Esophagus mucosa (tissue), 1 donor: ENCODE measurements at regions not wholly inside any gene's neighbourhood (a gene's known extent, or its start where the extent isn't known, plus 50 kb on each side); places are given as distances from the start of the nearest gene placed in this dataset.

Source experiments
- ATAC-seq: fragments of 200-7000 bp; cut with Tn5 transposase; one replicate; pipeline ENCODE4 v1.9.1; 2020
- donor health status: DM: yes; HTN: yes; CAD: no.

DNA sequence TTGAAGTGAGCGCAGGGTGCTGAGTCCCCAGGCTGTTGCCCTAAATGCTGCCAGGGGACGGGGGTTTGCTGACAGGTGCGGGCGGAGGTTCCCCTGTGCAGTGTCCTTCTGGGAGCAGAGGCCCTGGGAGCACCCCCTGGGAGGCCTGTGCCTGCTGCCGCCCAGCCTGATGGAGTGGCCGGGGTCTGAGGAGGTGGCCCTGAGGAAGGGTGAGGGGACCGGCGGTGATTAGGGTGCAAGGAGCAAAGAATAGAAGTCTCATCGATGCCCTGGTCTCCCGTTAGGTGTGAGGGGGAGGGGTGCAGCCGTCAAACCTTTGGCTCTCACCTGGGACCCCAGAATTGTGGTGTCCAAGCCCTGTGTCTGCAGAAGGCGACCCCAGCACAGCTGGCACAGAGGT lies 1294.7 kb downstream of the BRD1 start:
- ATAC-seq = no peak

DNA sequence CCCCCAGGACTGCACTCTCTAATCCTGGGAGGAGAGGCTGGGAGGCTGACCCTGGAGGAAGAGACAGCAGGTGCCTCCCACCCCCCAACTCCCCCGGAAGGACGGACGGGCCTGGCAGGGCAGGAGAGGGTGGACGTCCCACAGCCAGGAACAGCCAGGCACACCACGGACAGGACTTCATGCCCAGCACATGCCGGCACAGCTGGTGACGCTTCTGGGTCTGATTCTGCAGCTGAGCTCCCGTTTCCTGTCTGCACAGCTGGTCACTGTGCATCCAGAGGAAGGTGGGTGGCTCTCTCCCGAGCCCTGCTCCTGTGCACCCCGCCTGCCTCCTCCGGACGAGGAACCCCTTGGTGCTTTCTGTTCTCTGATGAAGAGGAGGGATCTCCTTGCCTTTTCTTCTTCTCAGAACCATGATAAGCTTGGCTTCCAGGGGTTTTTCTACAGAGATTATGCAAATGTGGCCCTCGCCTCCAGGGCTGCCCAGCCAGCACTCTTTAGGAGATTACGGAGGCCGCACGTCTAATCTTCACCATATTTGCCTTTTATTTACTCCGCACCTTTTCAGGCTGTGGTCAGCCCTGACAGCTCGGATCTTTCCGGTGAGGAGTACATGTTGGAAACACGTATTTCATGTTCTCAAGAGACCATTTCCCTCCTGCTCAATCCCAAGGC lies 1295.8 kb downstream of the BRD1 start:
- ATAC-seq = no peak

DNA sequence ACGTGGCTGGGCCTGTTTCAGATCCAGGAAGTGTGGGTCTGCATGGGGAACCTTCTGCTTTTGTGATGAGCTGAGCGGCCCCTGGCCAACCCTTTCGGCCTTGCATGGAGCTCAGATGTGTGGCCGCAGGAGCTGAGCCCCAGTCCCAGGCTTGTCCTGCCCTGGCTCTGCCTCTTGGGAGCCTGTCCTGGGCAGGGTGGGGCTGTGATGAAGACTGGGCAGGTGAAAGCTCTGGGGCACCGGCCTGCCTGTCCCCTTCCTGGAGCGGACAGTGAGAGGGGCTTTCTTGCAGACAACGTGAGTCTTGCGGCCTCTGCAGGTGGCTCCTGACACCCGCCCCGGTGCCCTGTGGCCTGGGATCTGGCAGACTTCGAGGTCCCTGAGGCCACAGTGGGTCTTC lies 1296.6 kb downstream of the BRD1 start:
- ATAC-seq = no peak

DNA sequence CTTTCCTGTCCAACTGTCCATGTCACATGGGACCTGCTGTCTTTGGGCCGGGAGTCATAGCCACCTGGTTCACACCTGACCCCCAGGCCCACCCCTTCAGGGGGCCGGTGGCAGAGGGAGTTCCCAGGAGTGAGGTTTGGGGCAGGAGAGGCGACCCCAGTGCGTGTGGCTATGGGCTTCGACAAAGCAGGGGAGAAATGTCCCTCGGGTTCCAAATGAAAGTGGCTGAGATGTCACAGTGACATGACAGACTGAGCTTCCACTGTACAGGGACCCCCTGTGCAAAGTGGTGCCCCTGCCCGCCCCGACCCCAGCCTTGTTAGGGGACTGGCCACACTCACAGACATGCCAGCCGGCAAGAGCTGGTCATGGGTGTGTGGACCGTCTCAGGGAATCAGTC lies 1297.0 kb downstream of the BRD1 start:
- no peak for ATAC-seq

DNA sequence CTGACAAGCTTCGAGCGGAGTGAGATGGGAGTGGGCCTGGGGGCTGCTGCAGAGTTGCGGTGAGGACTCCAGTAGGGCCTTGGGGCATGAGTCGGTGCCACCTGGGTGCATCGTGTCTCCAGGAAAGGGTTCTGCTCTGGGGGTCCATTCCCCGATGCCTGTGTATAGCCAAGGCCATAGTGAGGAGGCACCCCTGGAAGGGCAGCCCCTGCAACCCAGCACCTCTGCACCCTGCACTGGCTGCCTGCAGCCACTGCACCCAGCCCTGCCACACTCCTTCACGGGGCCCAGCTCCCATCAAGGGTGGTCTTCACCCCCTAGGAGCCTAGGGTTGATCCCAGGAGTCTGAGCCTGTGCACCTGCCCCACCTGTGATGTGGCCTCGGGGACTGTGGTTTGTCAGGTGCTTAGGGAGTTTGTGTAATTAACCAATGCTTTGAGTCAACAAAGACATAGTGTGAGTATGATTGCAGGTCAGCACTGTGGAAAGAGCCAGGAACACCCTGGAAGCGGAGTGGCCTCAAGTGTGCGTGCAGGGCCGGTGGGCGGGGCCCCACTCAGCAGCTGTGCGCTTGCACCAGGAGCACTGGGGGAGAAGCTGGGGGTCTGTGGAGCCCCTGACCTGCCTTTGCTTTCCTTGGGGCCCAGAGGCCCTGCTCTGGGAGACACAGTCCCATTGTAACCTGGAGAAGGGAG lies 1299.3 kb downstream of the BRD1 start:
- ATAC-seq = no peak

DNA sequence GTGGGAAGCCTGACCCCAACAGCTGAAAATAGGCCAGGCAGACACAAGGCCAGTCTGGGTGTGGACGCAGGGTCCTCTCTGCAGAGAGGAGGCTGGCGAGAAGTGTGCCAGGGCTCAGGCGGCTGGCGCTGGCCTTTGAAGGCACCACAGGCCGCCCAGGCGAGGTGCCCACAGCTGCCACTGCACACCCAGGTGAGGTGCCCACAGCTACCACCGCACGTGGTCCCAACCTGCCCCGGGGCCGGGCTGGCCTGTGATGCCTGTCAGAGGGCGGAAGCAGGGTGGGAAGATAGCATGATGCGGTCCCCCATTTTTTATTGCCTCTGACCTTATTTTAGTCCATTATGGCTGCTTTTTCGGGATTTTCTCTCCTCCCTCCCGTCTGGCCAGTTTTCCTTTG lies 1303.9 kb downstream of the BRD1 start:
- no peak for ATAC-seq

DNA sequence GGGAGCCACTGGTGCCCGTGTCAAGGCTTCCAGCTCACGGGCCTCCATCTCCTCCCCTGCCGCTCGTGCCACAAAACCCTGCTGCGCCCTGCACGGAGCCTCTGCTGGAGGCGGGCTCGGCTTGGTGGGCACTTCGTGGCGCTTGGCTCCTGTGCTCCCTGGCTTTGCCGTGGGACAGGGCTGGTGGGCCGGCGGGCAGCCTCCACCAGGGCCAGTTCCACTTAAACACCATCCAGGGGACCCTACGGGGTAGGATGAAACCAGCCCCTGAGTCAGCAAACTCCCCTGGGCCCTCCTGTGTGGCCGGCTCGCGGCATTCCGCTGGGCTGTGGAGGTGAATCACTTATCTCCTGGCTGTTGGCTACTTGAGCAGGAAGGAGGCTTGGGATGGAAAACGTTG lies 1304.6 kb downstream of the BRD1 start:
- no peak for ATAC-seq

DNA sequence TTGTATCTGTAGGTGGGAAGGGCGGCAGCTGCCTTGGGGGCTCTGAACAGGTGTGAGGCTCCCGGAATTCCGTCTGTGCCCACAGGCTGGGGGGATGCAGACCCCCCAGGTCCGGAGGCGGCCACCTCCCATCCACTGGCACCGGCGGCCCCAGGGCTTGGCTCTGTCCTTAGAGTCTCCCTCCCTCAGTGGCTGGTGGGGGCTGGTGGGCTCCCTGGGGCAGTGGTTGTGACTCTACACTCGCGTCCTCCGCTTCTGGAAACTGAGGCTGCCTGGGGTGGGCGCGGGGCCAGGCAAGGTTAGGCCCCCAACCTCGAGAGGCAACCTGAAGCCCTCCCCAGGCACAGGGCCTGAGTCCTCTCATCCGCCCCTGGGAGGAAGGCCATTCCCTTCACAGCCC lies 1305.4 kb downstream of the BRD1 start:
- no peak for ATAC-seq

DNA sequence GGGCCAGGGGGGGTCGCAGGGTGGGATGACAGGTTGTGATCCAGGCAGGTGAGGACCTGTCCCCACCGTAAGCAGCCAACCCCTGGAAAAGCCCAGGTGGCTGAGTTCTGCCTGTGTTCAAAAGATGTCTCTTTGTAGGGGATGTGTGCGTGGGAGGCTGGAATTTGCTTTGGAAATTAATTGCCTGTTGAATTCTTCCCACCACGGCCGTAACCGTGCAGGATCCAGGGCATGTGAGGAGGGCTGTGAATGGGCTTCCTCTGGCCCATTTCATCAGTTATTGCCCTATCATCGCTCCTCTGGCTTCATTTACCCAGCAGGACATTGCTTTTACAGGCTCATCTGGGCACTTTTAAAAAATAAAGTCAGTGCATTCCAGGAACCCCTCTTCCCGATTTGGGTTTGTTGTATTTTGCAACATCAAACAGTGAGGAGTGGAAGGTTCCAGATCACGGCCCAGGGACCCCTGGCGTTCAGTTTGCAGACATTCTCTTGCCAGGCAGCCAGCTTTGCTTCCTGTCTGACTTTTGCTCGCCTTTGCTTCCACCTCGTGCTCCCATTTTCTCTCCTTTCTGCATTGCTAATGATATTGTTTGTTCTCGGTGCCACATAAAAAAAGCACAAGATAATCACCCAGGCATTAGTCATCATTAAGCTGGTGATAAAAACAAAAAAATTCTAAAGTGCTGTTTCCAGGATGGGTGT lies 1306.6 kb downstream of the BRD1 start:
- ATAC-seq = no peak

DNA sequence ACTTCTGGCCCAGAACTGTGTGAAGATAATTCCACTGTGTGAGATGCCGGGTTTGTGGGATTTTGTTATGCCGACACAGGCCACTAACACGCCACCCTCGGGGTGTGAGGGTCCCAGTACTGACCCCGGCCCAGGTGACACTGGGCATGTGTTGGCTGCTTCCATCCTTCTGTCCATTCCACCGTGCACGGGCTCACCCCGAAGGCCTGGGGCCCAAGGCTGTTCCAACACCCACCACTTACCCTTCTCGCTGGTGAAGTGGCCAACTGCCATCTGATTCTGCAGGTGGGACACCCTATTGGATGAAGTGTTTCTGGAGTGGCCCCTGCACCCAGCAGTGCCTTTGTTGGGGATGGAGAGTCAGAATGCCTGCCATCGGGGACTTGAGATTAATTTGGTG lies 1307.5 kb downstream of the BRD1 start:
- no peak for ATAC-seq

DNA sequence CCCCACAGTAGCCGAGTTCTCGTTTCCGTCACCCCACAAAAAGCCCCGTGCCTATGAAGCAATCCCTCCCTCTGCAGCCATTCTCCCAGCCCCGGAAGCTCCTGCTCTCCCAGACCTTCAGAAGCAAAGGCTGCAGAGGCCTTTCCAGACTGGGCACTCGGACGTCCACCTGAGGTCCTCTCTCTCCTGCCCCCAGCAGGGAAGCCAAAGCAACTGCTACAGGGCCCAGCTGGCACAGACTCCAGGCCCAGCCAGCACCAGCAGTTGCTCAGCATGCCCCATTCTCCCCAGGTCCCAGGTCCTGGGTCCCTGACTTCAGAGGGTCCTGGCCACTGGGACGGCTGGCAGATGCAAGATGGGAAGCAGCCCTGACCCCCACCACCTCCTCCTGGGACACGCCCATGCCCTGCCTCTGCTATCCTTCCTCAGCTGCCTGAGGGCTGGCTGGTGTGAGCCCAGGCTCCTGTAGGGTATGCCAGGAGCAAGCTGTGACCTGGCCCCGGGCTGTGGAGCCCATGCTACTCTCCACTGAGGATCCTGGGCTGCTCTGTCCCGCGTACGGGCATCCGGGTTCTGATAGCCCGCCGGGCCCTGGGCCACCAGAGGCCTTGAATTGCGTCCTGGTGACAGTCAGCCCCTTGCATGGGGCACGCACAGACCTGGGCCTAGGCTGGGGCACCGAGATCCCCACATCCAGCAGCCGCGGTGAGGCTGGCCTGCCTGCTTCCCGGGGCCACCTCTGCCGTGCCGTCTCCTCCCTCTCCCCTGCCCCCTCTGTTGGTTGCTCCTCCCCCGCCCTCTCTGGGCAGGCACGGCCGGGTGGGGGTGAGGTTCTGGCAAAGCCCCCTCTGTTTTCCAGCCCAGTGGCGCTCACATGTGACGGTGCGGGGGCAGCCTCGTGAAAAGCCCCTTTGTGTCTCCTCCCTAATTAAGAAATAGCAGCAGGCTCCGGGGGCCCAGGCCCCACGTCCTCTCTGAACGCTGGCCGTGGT lies 1310.3 kb downstream of the BRD1 start:
- ATAC-seq = no peak

DNA sequence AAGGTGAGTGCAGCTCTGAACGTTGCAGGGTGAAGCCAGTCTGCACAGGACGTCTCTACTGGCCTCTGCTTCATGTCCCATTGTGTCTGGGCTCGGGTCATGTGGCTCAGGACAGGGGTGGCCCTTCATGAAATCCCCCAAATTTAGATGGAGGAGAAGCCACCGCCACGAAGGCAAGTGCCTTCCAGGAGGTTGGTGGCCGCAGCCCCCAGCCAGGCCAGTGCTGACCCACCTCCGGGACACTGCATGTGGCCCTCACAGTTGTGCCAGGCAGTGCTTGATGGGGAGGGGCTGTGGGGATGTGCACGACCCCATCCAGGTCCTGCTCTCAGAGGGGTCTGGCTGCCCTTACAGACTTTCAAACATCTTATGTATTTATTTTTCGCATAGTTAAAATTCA lies 1311.1 kb downstream of the BRD1 start:
- no peak for ATAC-seq

DNA sequence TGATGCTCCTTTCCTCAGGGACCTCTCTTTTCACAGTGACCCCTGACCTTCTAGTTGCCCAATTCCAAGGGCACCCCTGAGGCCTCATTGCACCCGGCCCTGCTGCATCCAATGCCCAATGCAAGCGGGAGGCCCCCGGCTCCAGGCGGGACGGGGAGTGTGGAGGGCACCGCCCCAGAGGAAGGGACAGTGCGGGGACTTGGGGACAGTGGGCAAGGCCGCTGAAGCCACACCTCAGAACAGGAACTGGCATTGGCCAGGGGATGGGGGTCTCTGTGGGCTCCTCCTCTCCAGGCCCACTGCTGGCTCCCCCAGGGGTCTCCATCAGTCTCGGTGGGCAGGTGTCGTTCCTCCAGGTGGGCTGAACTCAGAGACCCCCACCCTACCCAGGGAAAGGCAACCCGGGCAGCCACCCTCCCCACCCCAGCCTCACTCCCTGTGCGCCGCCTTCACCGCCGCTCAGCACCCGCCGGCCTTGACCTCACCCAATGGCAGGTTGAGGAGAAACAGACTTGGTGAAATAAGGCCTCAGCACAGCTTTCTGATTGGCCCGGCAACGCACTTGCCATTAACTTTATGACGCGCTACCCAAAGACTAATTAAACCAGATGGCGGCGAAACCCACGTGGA lies 1312.0 kb downstream of the BRD1 start:
- no peak for ATAC-seq

DNA sequence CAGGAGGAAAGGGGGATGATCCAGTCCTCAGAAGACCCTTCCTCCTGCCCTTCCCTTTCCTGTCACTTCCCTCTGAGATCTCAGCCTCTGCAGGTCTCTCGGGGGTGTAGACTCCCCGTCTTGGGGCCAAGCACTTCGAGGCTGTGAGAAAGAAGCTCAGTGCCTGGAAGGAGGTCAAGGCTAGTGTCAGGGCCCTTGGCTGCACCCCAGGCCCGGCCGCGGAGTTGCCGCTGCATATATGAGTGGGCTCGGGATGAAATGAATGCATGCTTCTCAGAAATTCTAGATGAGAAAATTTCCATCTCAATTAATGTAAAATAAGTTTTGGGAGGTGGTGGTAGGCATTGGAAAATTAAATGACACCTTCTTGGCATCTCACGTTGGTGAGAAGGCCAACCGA lies 1313.7 kb downstream of the BRD1 start:
- ATAC-seq = no peak

DNA sequence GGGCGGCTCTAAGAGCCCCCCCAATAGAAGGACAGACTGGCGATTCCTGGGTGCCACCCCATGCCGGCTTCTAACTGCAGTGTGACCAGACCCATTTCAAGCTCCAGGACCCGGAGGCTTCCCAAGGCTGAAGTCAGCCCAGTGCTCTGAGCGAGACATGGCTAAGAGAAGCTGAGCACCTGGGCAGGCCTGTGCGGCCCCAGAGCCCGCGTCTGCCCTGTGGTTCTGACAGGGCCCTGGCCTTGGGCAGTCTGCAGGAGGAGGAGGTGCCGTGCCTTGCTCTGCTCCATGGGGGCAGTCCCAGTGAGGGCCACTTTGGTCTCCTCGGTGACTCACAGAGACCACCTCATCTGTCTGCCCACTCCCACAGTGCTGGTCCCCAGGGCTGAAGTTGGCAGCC lies 1314.2 kb downstream of the BRD1 start:
- no peak for ATAC-seq

DNA sequence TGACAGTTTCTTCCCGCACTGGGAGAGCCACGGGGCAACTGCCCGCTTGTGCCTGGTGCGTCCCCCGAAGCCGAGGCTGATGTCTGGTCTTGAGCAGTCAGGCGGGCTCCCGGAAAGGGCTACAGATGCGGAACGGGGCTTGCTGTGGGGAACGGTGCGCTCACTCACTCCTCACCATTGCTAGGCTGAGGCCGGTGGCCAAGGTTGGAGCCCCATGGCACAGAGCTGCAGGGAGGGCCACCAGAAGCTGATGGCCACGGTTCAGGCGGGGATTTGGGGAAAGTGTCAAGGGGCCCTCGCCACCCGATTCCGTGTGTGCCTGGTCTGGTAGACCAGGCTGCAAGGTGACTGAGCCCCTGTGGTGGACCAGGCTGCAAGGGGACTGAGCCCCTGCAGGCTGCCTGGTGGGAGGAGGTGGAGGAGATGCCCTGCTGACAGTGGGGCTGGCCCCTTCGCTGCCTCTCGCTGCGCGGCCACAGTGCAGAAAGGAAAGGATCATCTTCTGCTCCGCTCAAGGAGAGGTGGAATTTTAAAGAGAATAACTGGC lies 1315.8 kb downstream of the BRD1 start:
- no peak for ATAC-seq

DNA sequence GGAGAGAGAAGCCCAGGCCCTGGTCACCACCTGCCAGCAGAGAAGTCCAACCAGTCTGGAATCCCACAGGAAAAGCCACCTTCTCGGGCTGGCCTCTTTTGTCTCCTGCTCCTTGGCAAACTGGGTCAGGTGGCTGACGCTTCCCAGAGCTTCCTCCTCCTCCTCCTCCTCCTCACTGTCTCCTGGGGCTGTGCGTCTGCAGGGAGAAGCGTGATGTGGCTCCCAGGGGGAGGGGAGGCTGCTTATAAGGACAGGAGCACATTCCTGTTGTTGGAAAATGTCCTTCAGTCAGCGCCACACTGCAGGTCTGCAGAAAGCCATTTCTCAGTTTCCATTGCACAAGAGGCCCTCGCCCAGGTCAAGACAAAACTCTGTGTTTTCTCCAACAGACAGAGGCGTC lies 1316.5 kb downstream of the BRD1 start:
- no peak for ATAC-seq

DNA sequence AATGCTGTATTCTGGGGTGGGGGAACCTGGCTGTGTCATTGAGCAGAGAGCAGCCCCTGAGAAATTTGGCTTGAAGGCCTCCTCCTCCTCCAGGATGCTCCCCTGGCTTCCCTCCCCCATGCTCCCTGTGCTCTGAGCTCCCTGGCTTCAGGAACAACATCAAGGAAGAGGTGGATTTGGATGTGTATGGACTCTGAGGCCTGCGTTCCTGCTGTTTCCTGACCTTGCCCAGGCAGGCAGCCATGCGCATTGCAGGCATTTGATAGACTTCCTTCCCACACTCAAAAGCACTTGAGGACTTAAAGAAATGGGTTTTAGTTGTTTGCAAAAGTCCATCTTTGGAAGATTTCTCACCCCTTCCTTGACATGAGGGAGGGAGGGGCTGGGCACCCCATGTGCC lies 1317.1 kb downstream of the BRD1 start:
- ATAC-seq = no peak

DNA sequence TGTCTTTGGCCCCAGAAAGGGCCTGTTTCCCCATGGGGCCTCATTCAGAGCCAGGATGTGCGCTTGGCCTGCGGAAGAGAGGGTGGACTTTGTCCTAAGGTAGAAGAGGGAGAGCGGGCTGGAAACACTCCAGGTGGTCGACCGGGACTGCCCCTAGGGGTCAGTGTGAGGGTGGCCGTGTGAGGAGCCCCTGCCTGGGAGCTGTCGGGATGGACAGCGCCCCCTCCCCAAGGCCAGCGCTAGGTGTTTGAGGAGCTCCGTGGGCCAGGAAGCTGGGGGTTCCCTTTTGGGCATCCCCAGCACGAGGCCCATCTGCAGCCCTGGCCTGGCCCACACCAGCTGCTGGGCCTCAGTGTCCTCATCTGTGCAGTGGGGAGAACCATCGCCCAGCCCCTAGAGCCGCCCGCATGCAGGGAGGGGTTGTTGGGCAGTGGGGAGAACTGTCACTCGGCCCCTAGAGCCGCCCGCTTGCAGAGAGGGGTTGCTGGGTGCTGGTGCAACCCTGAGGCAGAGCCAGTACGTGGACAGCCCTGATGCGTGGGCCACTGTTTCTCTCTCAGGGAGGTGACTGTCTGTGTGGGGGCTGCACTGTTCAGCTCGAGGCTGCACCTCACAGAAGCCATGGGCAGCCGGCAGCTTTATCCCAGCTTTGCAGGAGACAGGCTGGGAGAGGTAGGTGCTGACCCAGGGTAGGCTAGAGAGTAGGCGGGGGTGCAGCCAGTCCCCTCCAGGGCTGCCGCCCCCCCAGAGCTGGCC lies 1319.9 kb downstream of the BRD1 start:
- ATAC-seq = no peak

DNA sequence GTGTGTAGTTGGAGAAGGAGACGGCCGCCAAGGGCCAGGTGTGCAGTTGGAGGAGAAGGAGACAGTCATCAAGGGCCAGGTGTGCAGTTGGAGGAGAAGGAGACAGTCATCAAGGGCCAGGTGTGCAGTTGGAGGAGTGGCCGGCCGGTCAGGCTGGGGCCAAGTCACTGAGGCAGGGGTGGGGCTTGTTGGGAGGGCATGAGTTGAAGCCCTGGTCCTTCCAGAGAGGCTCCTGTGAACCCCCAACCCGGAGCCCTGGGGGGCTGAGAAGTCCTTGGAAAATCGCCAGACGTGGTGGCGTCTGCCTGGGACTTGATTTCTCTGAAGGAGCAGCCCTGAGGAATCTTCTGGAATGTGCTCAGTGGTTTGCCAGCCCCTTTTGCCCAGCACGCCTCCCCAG lies 1320.5 kb downstream of the BRD1 start:
- no peak for ATAC-seq

DNA sequence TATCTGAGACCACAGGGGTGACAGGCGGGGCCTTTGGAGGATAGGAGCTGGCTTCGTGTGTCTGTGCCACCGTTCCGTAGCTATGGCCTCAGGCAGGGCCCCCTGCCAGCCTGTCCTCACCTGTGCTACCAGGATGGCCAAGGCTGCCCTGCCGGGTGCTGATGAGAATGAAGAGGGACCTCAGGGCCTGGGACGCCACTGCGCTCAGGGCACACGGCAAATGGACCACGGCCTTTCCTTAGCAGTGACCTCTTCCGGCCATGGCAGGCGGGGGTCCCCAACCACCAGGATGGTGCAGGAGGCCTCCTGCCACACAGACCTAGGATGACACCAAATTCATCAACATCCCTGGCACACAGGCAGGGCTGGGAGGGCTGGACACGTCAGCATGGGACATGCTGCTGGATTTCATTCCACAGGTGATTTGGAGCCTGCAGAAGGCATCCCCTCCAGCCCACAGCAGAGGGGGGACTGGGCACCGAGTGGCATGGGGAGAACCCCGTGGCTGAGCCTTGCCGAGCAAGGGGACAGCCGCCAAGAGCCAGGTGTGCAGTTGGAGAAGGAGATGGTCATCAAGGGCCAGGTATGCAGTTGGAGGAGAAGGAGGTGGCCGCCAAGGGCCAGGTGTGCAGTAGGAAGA lies 1321.0 kb downstream of the BRD1 start:
- ATAC-seq = no peak
